IPS-18a (cell line): ENCODE measurements at regions not wholly inside any gene's neighbourhood (a gene's known extent, or its start where the extent isn't known, plus 50 kb on each side); places are given as distances from the start of the nearest gene placed in this dataset.
"Not testable (repeated sequence)": the region's sequence is repeated elsewhere in the genome, so short reads cannot be mapped to it uniquely, and the experiment has no call there.

Source experiments
- H3K27ac ChIP-seq: one replicate; pipeline ENCODE4 v1.5.1; 2013; ENCODE audit warnings: low read length
- H3K27me3 ChIP-seq: one replicate; pipeline ENCODE4 v1.6.1; 2013; ENCODE audit warnings: mild to moderate bottlenecking, low read length; ENCODE audit not compliant: control insufficient read depth, insufficient read depth
- H3K36me3 ChIP-seq: one replicate; pipeline ENCODE4 v1.6.1; 2013; ENCODE audit warnings: low read depth, low read length; ENCODE audit not compliant: control insufficient read depth
- H3K4me1 ChIP-seq: one replicate; pipeline ENCODE4 v1.6.1; 2013; ENCODE audit warnings: low read depth, low read length; ENCODE audit not compliant: control insufficient read depth
- H3K4me3 ChIP-seq: one replicate; pipeline ENCODE4 v1.5.1; 2013; ENCODE audit warnings: low read length
- H3K9ac ChIP-seq: one replicate; pipeline ENCODE4 v1.6.1; 2013; ENCODE audit warnings: mild to moderate bottlenecking, low read length, moderate library complexity
- H3K9me3 ChIP-seq: one replicate; pipeline ENCODE4 v1.6.1; 2013; ENCODE audit warnings: low read depth, low read length; ENCODE audit not compliant: control insufficient read depth

GRCh38 chr2:167733747-167734146 lies 513.6 kb downstream of the STK39 start:
- no peaks in the 10 kb centered on the region for H3K27me3 ChIP-seq
- H3K4me3 ChIP-seq, result no peak overlapping the region
- H3K4me1 ChIP-seq, result peaks cover 26% of the 10 kb centered on the region
- no peak overlapping the region for H3K27ac ChIP-seq
- H3K36me3 ChIP-seq, result no peaks in the 10 kb centered on the region
- no peaks in the 10 kb centered on the region for H3K9me3 ChIP-seq
- no peak overlapping the region for H3K9ac ChIP-seq

GRCh38 chr2:167732326-167732725 lies 515.1 kb downstream of the STK39 start:
- no peak overlapping the region for H3K4me3 ChIP-seq
- H3K27me3 ChIP-seq, result no peaks in the 10 kb centered on the region
- H3K9me3 ChIP-seq, result no peaks in the 10 kb centered on the region
- H3K27ac ChIP-seq, result no peak overlapping the region
- no peaks in the 10 kb centered on the region for H3K36me3 ChIP-seq
- H3K9ac ChIP-seq, result no peak overlapping the region
- peaks cover 26% of the 10 kb centered on the region for H3K4me1 ChIP-seq

- Histone ChIP-seq H3K27ac (no peak overlapping the region), H3K36me3 (no peaks in the 10 kb centered on the region), H3K27me3 (no peaks in the 10 kb centered on the region), H3K9ac (no peak overlapping the region), H3K9me3 (no peaks in the 10 kb centered on the region), H3K4me1 (peaks cover 26% of the 10 kb centered on the region), H3K4me3 (no peak overlapping the region)
Measured at GRCh38 chr2:167729911-167730310, 517.5 kb downstream of the STK39 start.

- Histone ChIP-seq H3K4me1 (peaks cover 12% of the 10 kb centered on the region), H3K36me3 (no peaks in the 10 kb centered on the region), H3K9ac (no peak overlapping the region), H3K27me3 (no peaks in the 10 kb centered on the region), H3K4me3 (no peak overlapping the region), H3K9me3 (no peaks in the 10 kb centered on the region), H3K27ac (no peak overlapping the region)
Measured at GRCh38 chr2:167726788-167727187, 520.6 kb downstream of the STK39 start.

- H3K27ac ChIP-seq, result no peak overlapping the region
- H3K9me3 ChIP-seq, result no peaks in the 10 kb centered on the region
- H3K36me3 ChIP-seq, result no peaks in the 10 kb centered on the region
- H3K4me3 ChIP-seq, result no peak overlapping the region
- no peaks in the 10 kb centered on the region for H3K27me3 ChIP-seq
- peaks cover 5% of the 10 kb centered on the region for H3K4me1 ChIP-seq
- no peak overlapping the region for H3K9ac ChIP-seq
Measured at GRCh38 chr2:167721593-167721992, 525.8 kb downstream of the STK39 start.

- H3K9ac ChIP-seq, result no peak overlapping the region
- H3K36me3 ChIP-seq, result no peaks in the 10 kb centered on the region
- H3K9me3 ChIP-seq, result no peaks in the 10 kb centered on the region
- H3K4me1 ChIP-seq, result peaks cover 5% of the 10 kb centered on the region
- H3K4me3 ChIP-seq, result no peak overlapping the region
- no peak overlapping the region for H3K27ac ChIP-seq
- H3K27me3 ChIP-seq, result no peaks in the 10 kb centered on the region
Measured at GRCh38 chr2:167719410-167719809, 528.0 kb downstream of the STK39 start.

GRCh38 chr2:167718560-167718959 lies 528.8 kb downstream of the STK39 start:
- H3K4me3 ChIP-seq, result no peak overlapping the region
- H3K27ac ChIP-seq, result no peak overlapping the region
- no peaks in the 10 kb centered on the region for H3K36me3 ChIP-seq
- no peak overlapping the region for H3K9ac ChIP-seq
- no peaks in the 10 kb centered on the region for H3K9me3 ChIP-seq
- H3K27me3 ChIP-seq, result no peaks in the 10 kb centered on the region
- H3K4me1 ChIP-seq, result peaks cover 5% of the 10 kb centered on the region

GRCh38 chr2:167715932-167716331 lies 531.5 kb downstream of the STK39 start:
- Histone ChIP-seq H3K4me3 (no peak overlapping the region), H3K4me1 (no peaks in the 10 kb centered on the region), H3K9ac (no peak overlapping the region), H3K27ac (no peak overlapping the region), H3K27me3 (no peaks in the 10 kb centered on the region), H3K36me3 (no peaks in the 10 kb centered on the region), H3K9me3 (no peaks in the 10 kb centered on the region)

- not testable (repeated sequence) for H3K27ac ChIP-seq, H3K4me3 ChIP-seq, H3K36me3 ChIP-seq, H3K27me3 ChIP-seq, H3K9me3 ChIP-seq, H3K9ac ChIP-seq, H3K4me1 ChIP-seq
Measured at GRCh38 chr2:167715498-167715897, 531.9 kb downstream of the STK39 start.

GRCh38 chr2:167712275-167712674 lies 535.1 kb downstream of the STK39 start:
- Histone ChIP-seq H3K27me3 (no peaks in the 10 kb centered on the region), H3K9ac (no peak overlapping the region), H3K9me3 (no peaks in the 10 kb centered on the region), H3K4me3 (no peak overlapping the region), H3K4me1 (no peaks in the 10 kb centered on the region), H3K36me3 (no peaks in the 10 kb centered on the region), H3K27ac (no peak overlapping the region)

- Histone ChIP-seq H3K4me3 (no peak overlapping the region), H3K9me3 (no peaks in the 10 kb centered on the region), H3K36me3 (no peaks in the 10 kb centered on the region), H3K4me1 (no peaks in the 10 kb centered on the region), H3K27me3 (no peaks in the 10 kb centered on the region), H3K9ac (no peak overlapping the region), H3K27ac (no peak overlapping the region)
Measured at GRCh38 chr2:167708998-167709397, 538.4 kb downstream of the STK39 start.

GRCh38 chr2:167706800-167707199 lies 540.6 kb downstream of the STK39 start:
- Histone ChIP-seq H3K27me3 (no peaks in the 10 kb centered on the region), H3K9me3 (no peaks in the 10 kb centered on the region), H3K4me3 (no peak overlapping the region), H3K9ac (no peak overlapping the region), H3K27ac (no peak overlapping the region), H3K4me1 (no peaks in the 10 kb centered on the region), H3K36me3 (no peaks in the 10 kb centered on the region)
